HEK293 (cell line): ENCODE measurements at regions not wholly inside any gene's neighbourhood (a gene's known extent, or its start where the extent isn't known, plus 50 kb on each side); places are given as distances from the start of the nearest gene placed in this dataset.

ENCODE experiments used
- CTCF ChIA-PET: fragments of 350-600 bp; formaldehyde crosslinking; extraction: SDS; loops from one replicate; lab custom pipeline; 2021; ENCODE audit warnings: antibody characterized with exemption; lab: Yijun Ruan, JAX
- POLR2A ChIA-PET: fragments of 300-600 bp; formaldehyde crosslinking; extraction: SDS; loops from one replicate; lab custom pipeline; 2020; ENCODE audit warnings: antibody characterized with exemption, inconsistent platforms; lab: Yijun Ruan, JAX
- H3K27ac ChIP-seq: fragments of 200-500 bp; sonication (Bioruptor generic); 2 replicates; pipeline ENCODE4 v1.5.1; 2014; ENCODE audit warnings: low read depth, low read length, control low read depth, inconsistent platforms; ENCODE audit errors: extremely low read depth
- H3K36me3 ChIP-seq, 2 experiments: fragments of 200-500 bp in 1 of 2; sonication (Bioruptor generic) in 1 of 2; 1 replicate in 1 of 2; 2 replicates in 1 of 2; pipeline ENCODE4 v1.5.1; 2014 to 2017; ENCODE audit warnings: inconsistent platforms in 2 of 2, low read length in 2 of 2; ENCODE audit not compliant: control insufficient read depth in 2 of 2, insufficient read depth in 1 of 2
- H3K4me1 ChIP-seq: fragments of 200-500 bp; sonication (Bioruptor generic); 2 replicates; pipeline ENCODE4 v1.5.1; 2014; ENCODE audit warnings: mild to moderate bottlenecking, low read length, inconsistent platforms; ENCODE audit not compliant: control insufficient read depth, insufficient read depth
- H3K4me3 ChIP-seq: 2 replicates; pipeline ENCODE4 v1.5.1; 2011; ENCODE audit warnings: low read depth, mild to moderate bottlenecking, control low read depth, low read length, moderate library complexity
- H3K9me3 ChIP-seq: fragments of 200-500 bp; sonication (Bioruptor generic); 2 replicates; pipeline ENCODE4 v1.5.1; 2014; ENCODE audit warnings: low read depth, low read length, inconsistent platforms; ENCODE audit not compliant: control insufficient read depth, insufficient read depth
- FEZF1 ChIP-seq: fragments of 450-650 bp; formaldehyde crosslinking; IDR thresholded peaks from 2 replicates; pipeline ENCODE4 v1.5.1; 2016; ENCODE audit warnings: missing biosample characterization, missing genetic modification characterization
- GLIS1 ChIP-seq: fragments of 450-650 bp; formaldehyde crosslinking; IDR thresholded peaks from 2 replicates; pipeline ENCODE4 v1.5.1; 2016; ENCODE audit warnings: missing biosample characterization, missing genetic modification characterization
- GLIS2 ChIP-seq: fragments of 450-650 bp; formaldehyde crosslinking; IDR thresholded peaks from 2 replicates; pipeline ENCODE4 v1.5.1; 2016; ENCODE audit warnings: missing biosample characterization, missing genetic modification characterization
- OSR2 ChIP-seq: fragments of 450-650 bp; formaldehyde crosslinking; IDR thresholded peaks from 2 replicates; pipeline ENCODE4 v1.5.1; 2016; ENCODE audit warnings: missing biosample characterization, missing genetic modification characterization
- SCRT2 ChIP-seq: fragments of 450-650 bp; formaldehyde crosslinking; IDR thresholded peaks from 2 replicates; pipeline ENCODE4 v1.5.1; 2016; ENCODE audit warnings: missing biosample characterization, missing genetic modification characterization
- WT1 ChIP-seq: fragments of 450-650 bp; formaldehyde crosslinking; IDR thresholded peaks from 2 replicates; pipeline ENCODE4 v1.5.1; 2016; ENCODE audit warnings: missing biosample characterization, missing genetic modification characterization
- ZBTB20 ChIP-seq: fragments of 450-650 bp; formaldehyde crosslinking; IDR thresholded peaks from 2 replicates; pipeline ENCODE4 v1.5.1; 2016; ENCODE audit warnings: missing biosample characterization, missing genetic modification characterization
- ZFP41 ChIP-seq: fragments of 450-650 bp; formaldehyde crosslinking; IDR thresholded peaks from 2 replicates; pipeline ENCODE4 v1.5.1; 2016; ENCODE audit warnings: missing biosample characterization, missing genetic modification characterization, borderline replicate concordance
- ZIC2 ChIP-seq: fragments of 450-650 bp; formaldehyde crosslinking; IDR thresholded peaks from 2 replicates; pipeline ENCODE4 v1.5.1; 2016; ENCODE audit warnings: missing biosample characterization, missing genetic modification characterization
- ZNF138 ChIP-seq: fragments of 450-650 bp; formaldehyde crosslinking; IDR thresholded peaks from 2 replicates; pipeline ENCODE4 v1.5.1; 2016; ENCODE audit warnings: missing biosample characterization, missing genetic modification characterization, borderline replicate concordance
- ZNF146 ChIP-seq: fragments of 450-650 bp; formaldehyde crosslinking; IDR thresholded peaks from 2 replicates; pipeline ENCODE4 v1.5.1; 2016; ENCODE audit warnings: missing biosample characterization, missing genetic modification characterization
- ZNF174 ChIP-seq: fragments of 450-650 bp; formaldehyde crosslinking; IDR thresholded peaks from 2 replicates; pipeline ENCODE4 v1.5.0; 2017; ENCODE audit warnings: missing biosample characterization, mild to moderate bottlenecking, missing genetic modification characterization
- ZNF248 ChIP-seq: fragments of 450-650 bp; formaldehyde crosslinking; IDR thresholded peaks from 2 replicates; pipeline ENCODE4 v1.5.1; 2017; ENCODE audit warnings: missing biosample characterization, missing genetic modification characterization
- ZNF266 ChIP-seq: fragments of 450-650 bp; formaldehyde crosslinking; IDR thresholded peaks from 2 replicates; pipeline ENCODE4 v1.5.1; 2016; ENCODE audit warnings: missing biosample characterization, missing genetic modification characterization, low read depth
- ZNF292 ChIP-seq: fragments of 450-650 bp; formaldehyde crosslinking; IDR thresholded peaks from 2 replicates; pipeline ENCODE4 v1.5.1; 2016; ENCODE audit warnings: low read depth, missing biosample characterization, missing genetic modification characterization, borderline replicate concordance
- ZNF311 ChIP-seq: fragments of 450-650 bp; formaldehyde crosslinking; IDR thresholded peaks from 2 replicates; pipeline ENCODE4 v1.5.1; 2017; ENCODE audit warnings: missing biosample characterization, missing genetic modification characterization, borderline replicate concordance
- ZNF341 ChIP-seq: fragments of 450-650 bp; formaldehyde crosslinking; IDR thresholded peaks from 2 replicates; pipeline ENCODE4; 2016; ENCODE audit warnings: low read depth, missing biosample characterization, missing genetic modification characterization
- ZNF366 ChIP-seq: fragments of 450-650 bp; formaldehyde crosslinking; conservative IDR thresholded peaks from 2 replicates; pipeline ENCODE4 v1.5.1; 2016; ENCODE audit warnings: missing biosample characterization, missing genetic modification characterization
- ZNF394 ChIP-seq: fragments of 450-650 bp; formaldehyde crosslinking; IDR thresholded peaks from 2 replicates; pipeline ENCODE4 v1.5.1; 2016; ENCODE audit warnings: missing biosample characterization, missing genetic modification characterization, mild to moderate bottlenecking, moderate library complexity, borderline replicate concordance
- ZNF529 ChIP-seq: fragments of 450-650 bp; formaldehyde crosslinking; IDR thresholded peaks from 2 replicates; pipeline ENCODE4 v1.5.1; 2017; ENCODE audit warnings: missing genetic modification characterization, missing biosample characterization; ENCODE audit not compliant: insufficient replicate concordance
- ZNF561 ChIP-seq: fragments of 450-650 bp; IDR thresholded peaks from 2 replicates; pipeline ENCODE4 v1.5.1; 2018; ENCODE audit warnings: missing biosample characterization, missing genetic modification characterization, borderline replicate concordance
- ZNF596 ChIP-seq: fragments of 450-650 bp; IDR thresholded peaks from 2 replicates; pipeline ENCODE4 v1.5.0; 2018; ENCODE audit warnings: missing biosample characterization, mild to moderate bottlenecking, missing genetic modification characterization, moderate library complexity
- ZNF600 ChIP-seq: fragments of 450-650 bp; formaldehyde crosslinking; IDR thresholded peaks from 2 replicates; pipeline ENCODE4 v1.5.1; 2016; ENCODE audit warnings: missing biosample characterization, missing genetic modification characterization
- ZNF660 ChIP-seq: fragments of 450-650 bp; IDR thresholded peaks from 2 replicates; pipeline ENCODE4 v1.5.1; 2018; ENCODE audit warnings: missing biosample characterization, mild to moderate bottlenecking, missing genetic modification characterization
- TF ChIP-seq, protein P1 (sequence below): fragments of 450-650 bp; formaldehyde crosslinking; IDR thresholded peaks from 2 replicates; pipeline ENCODE4 v1.5.1; 2017; ENCODE audit warnings: missing biosample characterization, missing genetic modification characterization
- TF ChIP-seq, protein P2 (sequence below): fragments of 450-650 bp; formaldehyde crosslinking; IDR thresholded peaks from 2 replicates; pipeline ENCODE4 v1.5.1; 2017; ENCODE audit warnings: missing biosample characterization, missing genetic modification characterization

DNA sequence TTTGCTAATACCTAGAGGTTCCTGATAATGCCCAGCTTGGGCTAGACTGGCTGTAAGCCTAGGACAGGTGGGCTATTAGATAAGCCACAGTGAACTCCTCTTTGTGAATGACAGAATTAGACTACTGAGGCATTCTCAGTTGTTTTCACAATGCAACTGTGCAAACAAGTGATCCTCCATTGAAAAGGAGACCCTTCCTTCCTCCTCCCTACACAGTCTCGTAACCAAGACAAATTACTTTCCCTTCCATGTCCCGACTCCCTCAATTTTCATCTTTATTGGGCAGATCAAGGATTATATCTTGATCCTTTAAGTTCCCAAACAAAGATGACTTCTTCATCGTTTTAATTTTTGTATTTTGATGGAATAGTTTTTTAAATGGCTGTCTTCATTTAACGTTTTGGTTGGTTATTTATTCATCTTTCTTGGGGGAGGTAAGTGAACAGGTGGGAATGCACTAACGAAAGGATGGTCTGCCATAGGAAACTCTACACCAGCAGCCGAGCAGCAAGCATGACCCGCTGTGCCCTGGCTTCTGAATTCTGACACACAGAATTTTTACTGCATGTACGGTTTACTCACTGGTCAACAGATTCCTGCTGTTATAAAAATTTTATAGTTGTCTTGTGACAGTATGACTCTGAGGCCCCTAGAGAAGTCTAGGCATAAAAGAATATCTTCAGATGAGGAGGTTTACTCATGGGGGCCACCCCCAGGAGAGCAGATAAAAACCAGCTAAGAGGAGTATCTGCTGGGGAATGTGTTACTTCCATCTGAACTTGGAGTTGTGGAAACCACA is 137.5 kb upstream of the TUT7 start:
- peaks cover 6% of the 10 kb centered on the region for H3K4me1 ChIP-seq
- no peaks in the 10 kb centered on the region for H3K36me3 ChIP-seq
- peak; percentile 51; the same call in 1 of the 2 replicates for TF ChIP-seq ZNF394 (tag by site-specific recombination)
- TF ChIP-seq, protein P1, sequence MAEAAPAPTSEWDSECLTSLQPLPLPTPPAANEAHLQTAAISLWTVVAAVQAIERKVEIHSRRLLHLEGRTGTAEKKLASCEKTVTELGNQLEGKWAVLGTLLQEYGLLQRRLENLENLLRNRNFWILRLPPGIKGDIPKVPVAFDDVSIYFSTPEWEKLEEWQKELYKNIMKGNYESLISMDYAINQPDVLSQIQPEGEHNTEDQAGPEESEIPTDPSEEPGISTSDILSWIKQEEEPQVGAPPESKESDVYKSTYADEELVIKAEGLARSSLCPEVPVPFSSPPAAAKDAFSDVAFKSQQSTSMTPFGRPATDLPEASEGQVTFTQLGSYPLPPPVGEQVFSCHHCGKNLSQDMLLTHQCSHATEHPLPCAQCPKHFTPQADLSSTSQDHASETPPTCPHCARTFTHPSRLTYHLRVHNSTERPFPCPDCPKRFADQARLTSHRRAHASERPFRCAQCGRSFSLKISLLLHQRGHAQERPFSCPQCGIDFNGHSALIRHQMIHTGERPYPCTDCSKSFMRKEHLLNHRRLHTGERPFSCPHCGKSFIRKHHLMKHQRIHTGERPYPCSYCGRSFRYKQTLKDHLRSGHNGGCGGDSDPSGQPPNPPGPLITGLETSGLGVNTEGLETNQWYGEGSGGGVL (tag by site-specific recombination) = no peak
- no peak for TF ChIP-seq ZNF174 (tag by site-specific recombination)
- no peak for TF ChIP-seq ZNF529 (tag by site-specific recombination)
- 0 out of 2 replicates have a peak, but pooled peaks have one; percentile 22 for TF ChIP-seq GLIS2 (tag by site-specific recombination)
- no peak for TF ChIP-seq ZNF266 (tag by site-specific recombination)
- peak; percentile 56; the same call in 1 of the 2 replicates for TF ChIP-seq SCRT2 (tag by site-specific recombination)
- peak; percentile 85 for TF ChIP-seq ZIC2
- peak; percentile 8; the same call in 1 of the 2 replicates for TF ChIP-seq FEZF1 (tag by site-specific recombination)
- peak; percentile 80 for TF ChIP-seq OSR2 (tag by site-specific recombination)
- peak; percentile 70 for TF ChIP-seq ZBTB20 (tag by site-specific recombination)
- TF ChIP-seq, protein P2, sequence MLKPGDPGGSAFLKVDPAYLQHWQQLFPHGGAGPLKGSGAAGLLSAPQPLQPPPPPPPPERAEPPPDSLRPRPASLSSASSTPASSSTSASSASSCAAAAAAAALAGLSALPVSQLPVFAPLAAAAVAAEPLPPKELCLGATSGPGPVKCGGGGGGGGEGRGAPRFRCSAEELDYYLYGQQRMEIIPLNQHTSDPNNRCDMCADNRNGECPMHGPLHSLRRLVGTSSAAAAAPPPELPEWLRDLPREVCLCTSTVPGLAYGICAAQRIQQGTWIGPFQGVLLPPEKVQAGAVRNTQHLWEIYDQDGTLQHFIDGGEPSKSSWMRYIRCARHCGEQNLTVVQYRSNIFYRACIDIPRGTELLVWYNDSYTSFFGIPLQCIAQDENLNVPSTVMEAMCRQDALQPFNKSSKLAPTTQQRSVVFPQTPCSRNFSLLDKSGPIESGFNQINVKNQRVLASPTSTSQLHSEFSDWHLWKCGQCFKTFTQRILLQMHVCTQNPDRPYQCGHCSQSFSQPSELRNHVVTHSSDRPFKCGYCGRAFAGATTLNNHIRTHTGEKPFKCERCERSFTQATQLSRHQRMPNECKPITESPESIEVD (tag by site-specific recombination) = peak; percentile 57
- no peak for TF ChIP-seq ZNF146 (tag by site-specific recombination)
- TF ChIP-seq ZFP41 (tag by site-specific recombination) = no peak
- no peak for TF ChIP-seq ZNF292 (tag by site-specific recombination)
- no peak for TF ChIP-seq ZNF248 (tag by site-specific recombination)
- peak; percentile 22; the same call in 1 of the 2 replicates for TF ChIP-seq ZNF561 (tag by site-specific recombination)
- peak; percentile 41; the same call in 1 of the 2 replicates for TF ChIP-seq ZNF600 (tag by site-specific recombination)
- TF ChIP-seq ZNF341 = peak; percentile 71
- no peak for TF ChIP-seq ZNF138 (tag by site-specific recombination)
- TF ChIP-seq GLIS1 (tag by site-specific recombination) = peak; percentile 98
- TF ChIP-seq ZNF660 (tag by site-specific recombination) = no peak
- TF ChIP-seq WT1 = 0 out of 2 replicates have a peak, but pooled peaks have one; percentile 17
- no peak for TF ChIP-seq ZNF366 (tag by site-specific recombination)
- no peak for TF ChIP-seq ZNF311 (tag by site-specific recombination)
- TF ChIP-seq ZNF596 = no peak
- no peaks in the 10 kb centered on the region for H3K9me3 ChIP-seq
- CTCF ChIA-PET = interaction anchor here (0.6 to 1.2 kb wide), 4 partner anchors 21 to 749 kb away, joined by 3 read pairs; no protein-coding TSS in a partner anchor
- H3K27ac ChIP-seq = no peak overlapping the region; the same call in 1 of the 2 replicates
- POLR2A ChIA-PET = no interaction called here
- no peak overlapping the region for H3K4me3 ChIP-seq
